GM21723 (cell line): ENCODE measurements at regions not wholly inside any gene's neighbourhood (a gene's known extent, or its start where the extent isn't known, plus 50 kb on each side); places are given as distances from the start of the nearest gene placed in this dataset.
"Not testable (repeated sequence)": the region's sequence is repeated elsewhere in the genome, so short reads cannot be mapped to it uniquely, and the experiment has no call there.

ENCODE experiments used
- ATAC-seq: cut with Tn5 transposase; IDR thresholded peaks from one replicate; pipeline ENCODE4 v1.9.1; 2021; ENCODE audit warnings: mild to moderate bottlenecking, moderate library complexity; ENCODE audit not compliant: unreplicated experiment

GRCh38 chr2:15750822-15751329 lies 159.2 kb downstream of the DDX1 start:
- no peak for ATAC-seq

DNA sequence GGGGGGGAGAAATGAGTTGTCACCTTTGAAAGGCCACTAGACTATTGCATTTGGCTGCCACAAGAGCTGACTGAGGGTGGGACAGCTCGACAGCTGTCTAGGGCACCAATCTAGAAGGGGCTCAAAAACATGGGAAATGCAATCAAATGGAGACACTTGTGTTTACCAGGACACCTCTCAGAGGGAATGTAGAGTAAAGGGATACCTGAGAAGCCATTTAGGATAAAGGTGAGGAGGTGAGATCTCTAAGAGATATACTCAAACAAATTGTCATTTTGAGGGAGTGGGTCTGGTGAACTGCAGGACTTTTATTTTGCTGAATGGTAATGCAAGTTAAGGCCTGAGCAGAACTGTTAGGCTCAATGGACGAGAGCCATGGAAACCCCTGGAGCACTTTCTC lies 159.8 kb downstream of the DDX1 start:
- no peak for ATAC-seq

DNA sequence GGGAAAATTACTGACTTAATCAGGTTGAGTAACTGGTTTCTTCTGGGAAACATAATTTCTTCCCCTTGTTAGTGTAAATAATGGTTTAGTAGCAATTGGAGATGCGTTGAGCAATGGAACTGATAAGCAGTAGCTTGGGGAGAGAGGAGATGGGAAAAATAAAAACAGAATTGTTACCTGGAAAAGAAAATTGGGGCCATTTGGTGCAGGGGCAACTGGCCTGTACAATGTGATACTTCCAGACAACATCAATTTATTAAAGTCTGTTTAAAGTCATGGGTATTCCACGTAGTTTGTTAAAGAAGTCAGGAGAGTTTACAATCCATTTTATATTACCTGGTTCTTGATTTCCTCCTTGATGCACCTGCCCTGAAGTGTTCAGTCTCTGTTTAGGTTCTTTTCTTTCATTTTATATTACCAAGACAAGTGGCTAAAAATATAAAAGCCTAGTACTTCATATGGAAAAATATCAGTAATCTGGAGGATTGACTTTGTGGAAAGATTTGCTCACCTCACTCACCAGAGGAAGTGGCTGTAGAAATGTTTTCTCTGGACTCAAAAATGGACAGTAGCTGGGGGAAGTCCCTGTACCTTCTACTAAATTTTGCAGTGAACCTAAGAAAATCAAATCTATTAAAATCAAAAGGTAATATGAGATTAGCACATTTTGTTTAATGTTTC lies 161.0 kb downstream of the DDX1 start:
- no peak for ATAC-seq

- no peak for ATAC-seq
These were observed 161.6 kb downstream of the DDX1 start for GRCh38 chr2:15753233-15753798.

DNA sequence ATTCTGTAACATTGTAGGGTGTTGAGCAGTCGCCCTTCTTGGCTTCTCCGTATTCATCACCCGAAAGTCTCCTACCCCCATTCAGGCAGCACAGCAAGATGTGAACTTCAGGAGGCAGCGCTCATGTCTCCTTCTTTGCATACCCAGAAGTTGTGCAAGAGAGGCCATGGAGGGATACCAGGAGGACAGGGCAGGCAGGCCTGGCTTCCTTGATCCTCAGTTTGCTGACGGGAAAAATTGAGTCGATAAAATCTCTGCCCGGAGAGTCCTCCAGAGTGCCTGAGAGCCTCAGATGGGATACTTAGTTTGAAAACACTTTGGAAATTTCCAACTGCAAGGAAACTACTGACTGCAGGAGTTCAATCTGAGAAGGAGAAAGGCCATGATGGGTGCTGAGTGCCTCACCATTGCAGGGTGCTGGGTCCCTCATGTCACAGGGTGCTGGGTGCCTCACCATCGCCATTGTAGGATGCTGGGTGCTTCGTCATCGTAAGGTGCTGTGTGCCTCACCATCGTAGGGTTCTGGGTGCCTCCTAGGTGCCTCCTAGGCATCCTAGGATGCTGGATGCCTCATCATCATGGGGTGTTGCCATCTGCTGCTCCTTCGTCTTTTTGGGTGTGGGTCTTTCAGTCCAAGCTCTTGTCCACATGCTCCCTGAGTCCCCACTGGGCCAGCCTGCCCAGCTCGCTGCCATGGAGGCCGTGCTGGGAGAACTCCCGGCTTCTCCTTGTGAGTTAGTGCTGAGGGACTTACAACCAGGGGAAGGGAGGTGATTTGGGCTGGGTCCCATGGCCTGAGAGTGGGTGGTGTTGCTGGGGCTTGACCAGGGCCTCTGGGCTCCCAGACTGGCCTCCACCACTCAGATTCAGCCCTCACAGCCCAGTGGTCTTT lies 162.4 kb downstream of the DDX1 start:
- no peak for ATAC-seq

- ATAC-seq: no peak
These were observed 163.0 kb downstream of the DDX1 start for GRCh38 chr2:15754703-15755099.

GRCh38 chr2:15755528-15755927 lies 163.9 kb downstream of the DDX1 start:
- ATAC-seq: no peak

GRCh38 chr2:15756011-15756550 lies 164.4 kb downstream of the DDX1 start:
- ATAC-seq: no peak

DNA sequence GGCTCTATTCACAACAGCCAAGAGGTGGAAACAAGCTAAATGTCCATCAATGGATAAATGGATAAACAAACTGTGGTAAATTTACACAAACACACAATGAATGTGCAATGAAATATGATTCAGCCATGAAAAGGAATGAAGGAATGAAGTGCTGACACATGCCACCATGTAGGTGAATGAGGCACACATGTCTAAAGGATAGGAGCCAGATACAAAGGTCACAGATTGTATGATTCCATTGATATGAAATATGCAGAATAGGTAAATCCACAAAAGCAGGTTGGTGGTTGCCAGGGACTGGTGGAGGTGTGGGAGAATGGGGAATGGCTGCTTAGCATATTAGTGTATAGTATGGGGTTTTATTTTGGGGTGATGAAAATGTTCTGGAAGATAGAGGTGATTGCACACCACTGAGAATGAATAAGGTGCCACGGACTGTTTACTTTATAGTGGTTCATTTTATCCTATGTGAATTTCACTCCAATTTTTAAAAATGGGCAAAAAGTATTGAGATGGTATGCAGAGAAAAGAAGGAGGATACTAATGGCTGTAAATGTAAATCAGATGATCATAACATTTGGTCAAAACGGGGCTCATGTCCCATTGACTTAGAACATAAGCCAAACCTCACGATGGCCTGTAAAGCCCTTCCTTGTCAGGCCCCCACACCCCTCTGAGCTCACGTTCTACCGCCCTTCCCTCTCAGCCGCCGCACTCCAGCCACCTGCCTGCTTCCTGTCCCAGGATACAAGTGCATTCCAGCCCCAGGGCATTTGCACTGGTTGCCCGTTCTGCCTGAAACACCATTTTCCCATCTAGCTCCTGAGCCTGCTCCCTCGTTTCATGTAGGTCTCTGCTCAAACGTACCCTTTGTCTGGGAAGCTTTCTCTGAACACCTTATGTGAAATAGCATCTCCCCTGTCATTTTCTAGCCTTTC lies 165.5 kb downstream of the DDX1 start:
- no peak for ATAC-seq

DNA sequence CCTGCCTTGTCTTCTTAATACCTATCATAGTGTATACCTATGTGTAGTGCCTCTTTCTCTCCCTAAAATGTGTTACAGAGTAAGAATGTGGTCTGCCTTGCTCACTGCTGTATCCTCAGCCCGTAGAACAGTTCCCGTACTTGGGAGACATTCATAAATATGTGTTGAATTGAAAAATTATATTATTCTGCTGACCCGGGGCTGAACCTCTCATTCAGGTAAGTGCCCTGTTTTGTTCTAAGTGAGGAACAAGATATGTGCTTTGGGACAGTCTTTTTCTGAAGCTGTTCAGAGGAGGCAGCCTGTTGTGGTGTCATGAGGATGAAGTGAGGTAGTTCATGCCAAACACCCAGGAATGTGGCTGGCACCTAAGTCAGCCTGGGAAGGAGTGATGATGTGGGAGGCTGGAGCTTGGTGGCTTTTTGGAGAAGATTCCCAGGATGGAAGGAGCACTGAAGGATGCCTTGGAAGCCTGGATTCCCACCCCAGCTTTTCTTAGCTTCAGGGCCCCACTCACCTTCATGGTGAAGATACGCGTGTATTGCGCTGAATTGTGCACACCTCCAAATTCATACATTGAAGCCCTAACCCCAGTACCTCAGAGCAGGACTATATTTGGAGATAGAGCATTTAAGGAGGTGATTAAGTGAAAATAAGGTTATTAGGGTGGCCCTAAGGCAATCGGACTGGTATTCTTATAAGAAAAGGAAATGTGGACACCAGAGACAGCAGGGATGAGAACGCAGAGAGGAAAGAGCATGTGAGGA lies 166.3 kb downstream of the DDX1 start:
- no peak for ATAC-seq

- ATAC-seq: no peak
These were observed 167.2 kb downstream of the DDX1 start for GRCh38 chr2:15758848-15759247.

DNA sequence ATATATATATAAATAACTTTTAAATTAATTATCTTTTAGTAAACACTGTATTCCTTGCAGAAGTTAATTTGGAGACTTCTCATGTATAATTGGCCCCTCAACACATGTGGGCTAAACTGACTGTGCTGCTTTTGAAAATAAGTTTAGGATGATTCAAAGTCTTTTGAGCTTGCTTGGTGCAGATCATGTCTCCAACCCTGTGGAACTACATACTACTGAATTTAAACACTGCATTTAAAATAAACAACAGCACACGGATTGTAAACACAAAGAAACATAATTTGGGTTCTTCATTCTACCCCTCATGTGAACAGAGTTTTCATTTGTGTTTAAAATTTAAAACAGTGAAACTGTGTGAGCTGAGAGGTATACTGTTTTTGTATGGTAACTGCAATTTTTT lies 167.7 kb downstream of the DDX1 start:
- no peak for ATAC-seq

GRCh38 chr2:15759791-15760190 lies 168.1 kb downstream of the DDX1 start:
- not testable (repeated sequence) for ATAC-seq

DNA sequence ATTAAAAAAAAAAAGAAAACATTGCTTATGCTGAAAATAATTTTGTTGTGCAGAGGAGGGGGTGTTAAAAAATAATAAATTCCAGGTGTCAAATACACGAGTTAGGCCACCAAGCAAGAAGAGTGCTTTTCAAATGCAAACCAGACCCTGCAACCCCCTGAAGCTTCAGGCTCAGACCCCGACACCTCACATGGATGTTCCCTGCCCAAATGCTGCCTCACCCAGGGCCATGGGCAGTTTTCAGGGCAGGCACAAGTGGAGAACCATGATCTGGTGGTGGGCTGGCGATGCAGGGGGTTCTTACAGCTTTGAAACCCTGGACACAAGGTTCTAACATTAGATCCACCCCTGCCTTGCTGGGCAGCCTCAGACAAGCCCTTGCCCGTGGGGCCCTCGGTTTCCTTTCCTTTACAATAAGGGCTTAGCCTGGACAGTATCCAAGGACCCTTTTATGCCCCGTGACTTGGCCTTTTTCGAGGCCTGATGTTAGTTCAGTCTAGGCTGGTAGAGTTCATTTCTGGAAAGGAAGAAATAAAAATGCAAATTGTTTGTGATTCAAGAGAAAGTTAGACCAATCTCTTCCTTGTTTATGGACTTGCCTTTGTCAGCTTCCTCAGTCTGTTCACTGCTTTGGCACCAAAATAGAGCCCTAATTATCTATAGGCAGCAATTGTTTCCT lies 168.7 kb downstream of the DDX1 start:
- no peak for ATAC-seq

- no peak for ATAC-seq
These were observed 169.4 kb downstream of the DDX1 start for GRCh38 chr2:15761056-15761455.

- no peak for ATAC-seq
These were observed 170.2 kb downstream of the DDX1 start for GRCh38 chr2:15761910-15762309.

DNA sequence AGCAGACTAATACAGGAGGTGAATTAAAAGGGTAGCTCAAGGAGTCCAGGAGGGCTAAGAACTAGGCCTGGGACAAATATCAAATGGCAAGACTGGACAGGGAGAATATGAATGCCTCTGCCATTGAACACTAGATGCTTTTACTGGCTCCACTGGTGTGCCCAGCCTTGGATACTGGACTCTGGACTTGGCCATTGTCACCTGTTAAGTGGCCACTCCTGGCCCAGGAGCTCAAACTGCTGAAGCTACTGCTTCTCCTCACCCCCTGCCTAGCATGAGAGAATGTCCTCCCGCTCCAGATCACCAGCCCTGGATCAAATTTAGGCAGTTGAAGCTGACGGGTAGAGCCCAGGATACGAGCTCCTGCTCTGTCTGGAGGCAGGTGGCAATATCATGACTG lies 170.8 kb downstream of the DDX1 start:
- no peak for ATAC-seq

DNA sequence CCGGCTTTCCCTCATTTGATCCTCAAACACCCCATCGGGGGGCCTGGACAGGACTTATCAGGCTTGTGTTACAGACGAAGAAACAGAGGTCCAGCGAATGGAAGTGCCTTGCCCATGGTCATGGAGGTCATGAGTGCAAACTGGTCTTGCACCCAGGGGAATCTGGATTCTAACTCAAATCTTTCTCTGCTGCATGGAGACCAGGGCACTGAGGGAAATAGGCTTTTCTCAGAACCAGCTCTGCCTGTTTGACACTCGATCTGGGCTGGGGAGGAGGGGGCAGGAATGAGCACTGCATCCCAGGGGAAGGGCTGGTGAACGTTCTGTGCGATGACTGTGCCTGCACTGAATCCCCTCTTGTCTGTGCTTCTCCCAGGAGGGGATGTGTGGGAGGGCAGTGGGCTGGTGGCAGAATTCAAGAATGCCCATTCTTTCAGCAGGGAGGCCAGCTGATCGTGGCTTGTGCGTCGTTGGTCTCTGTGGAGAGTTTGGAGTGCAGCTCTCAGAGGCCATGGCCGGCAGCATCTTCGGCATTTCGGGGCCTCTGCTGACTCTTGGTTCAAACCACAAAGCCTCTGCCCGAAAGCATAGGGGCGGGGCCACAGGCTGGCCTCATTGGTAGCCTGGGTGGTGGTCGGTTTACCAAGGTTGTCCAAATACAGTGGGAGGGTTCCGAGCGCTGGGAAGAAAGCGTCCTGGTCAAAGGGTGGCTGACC lies 171.6 kb downstream of the DDX1 start:
- ATAC-seq: no peak
